Activated CD4-positive, alpha-beta T cell treated with anti-CD3 and anti-CD28 coated beads, Interleukin-2, amount 50 U/mL, for 24 hours (primary cell): ENCODE measurements at regions not wholly inside any gene's neighbourhood (a gene's known extent, or its start where the extent isn't known, plus 50 kb on each side); places are given as distances from the start of the nearest gene placed in this dataset.

Source experiments
- DNase-seq, 2 donors: peaks; one replicate each; pipeline ENCODE4 v3.0.0-alpha.2; 2020; ENCODE audit warnings: low read depth in 1 of 2, low spot score in 1 of 2

- DNase-seq = no peak
Measured at GRCh38 chr12:116455540-116456329, 103.4 kb upstream of the MAP1LC3B2 start.

GRCh38 chr12:116456330-116457082 lies 102.7 kb upstream of the MAP1LC3B2 start:
- no peak for DNase-seq

- no peak for DNase-seq
Measured at GRCh38 chr12:116458492-116458891, 100.7 kb upstream of the MAP1LC3B2 start.

- DNase-seq = no peak
Measured at GRCh38 chr12:116459011-116459875, 99.9 kb upstream of the MAP1LC3B2 start.

GRCh38 chr12:116459916-116460663 lies 99.1 kb upstream of the MAP1LC3B2 start:
- DNase-seq = no peak

GRCh38 chr12:116461060-116461459 lies 98.1 kb upstream of the MAP1LC3B2 start:
- DNase-seq = no peak

GRCh38 chr12:116463366-116463765 lies 95.8 kb upstream of the MAP1LC3B2 start:
- DNase-seq = no peak

- no peak for DNase-seq
Measured at GRCh38 chr12:116465407-116465806, 93.8 kb upstream of the MAP1LC3B2 start.

GRCh38 chr12:116465856-116466255 lies 93.3 kb upstream of the MAP1LC3B2 start:
- DNase-seq = no peak

GRCh38 chr12:116466536-116466935 lies 92.6 kb upstream of the MAP1LC3B2 start:
- DNase-seq = no peak

- no peak for DNase-seq
Measured at GRCh38 chr12:116469344-116469743, 89.8 kb upstream of the MAP1LC3B2 start.

- DNase-seq = no peak
Measured at GRCh38 chr12:116471544-116471943, 87.6 kb upstream of the MAP1LC3B2 start.

GRCh38 chr12:116472193-116472592 lies 87.0 kb upstream of the MAP1LC3B2 start:
- no peak for DNase-seq

- DNase-seq = no peak
Measured at GRCh38 chr12:116473416-116473815, 85.8 kb upstream of the MAP1LC3B2 start.

GRCh38 chr12:116474331-116474730 lies 84.8 kb upstream of the MAP1LC3B2 start:
- no peak for DNase-seq

- no peak for DNase-seq
Measured at GRCh38 chr12:116474899-116475298, 84.3 kb upstream of the MAP1LC3B2 start.

GRCh38 chr12:116476227-116476822 lies 82.9 kb upstream of the MAP1LC3B2 start:
- DNase-seq = no peak

- no peak for DNase-seq
Measured at GRCh38 chr12:116478243-116478773, 80.9 kb upstream of the MAP1LC3B2 start.

GRCh38 chr12:116480210-116480810 lies 78.9 kb upstream of the MAP1LC3B2 start:
- DNase-seq = no peak

- DNase-seq = no peak
Measured at GRCh38 chr12:116481726-116482125, 77.5 kb upstream of the MAP1LC3B2 start.
